Endothelial cell of umbilical vein (primary cell): ENCODE measurements at regions not wholly inside any gene's neighbourhood (a gene's known extent, or its start where the extent isn't known, plus 50 kb on each side); places are given as distances from the start of the nearest gene placed in this dataset.

Experiments
- BruUV-seq: library from RNA; stranded (reverse); fragments of 400-500 nt; replicated peaks from 2 replicates; lab custom pipeline; 2021; lab: Mats Ljungman, UMichigan
- CTCF ChIA-PET: fragments of 300-600, 350-600 bp; sonication (Branson Sonifier 250); formaldehyde crosslinking; loops from one replicate; lab custom pipeline; 2021; ENCODE audit warnings: antibody characterized with exemption, inconsistent platforms; lab: Charles Lee
- POLR2A ChIA-PET: fragments of 300-600, 350-600 bp; sonication (Branson Sonifier 250); formaldehyde crosslinking; loops from one replicate; lab custom pipeline; 2021; ENCODE audit warnings: antibody characterized with exemption, inconsistent platforms; lab: Charles Lee
- DNase-seq: peaks from one replicate; pipeline ENCODE4 v3.0.0-alpha.2; 2011; ENCODE audit warnings: low read depth, low spot score
- FAIRE-seq: peaks from 2 replicates; lab custom pipeline; 2011; peaks lifted over from hg19 to GRCh38; lab: Jason Lieb, UNC
- H2AFZ ChIP-seq: 2 replicates; pipeline ENCODE4 v1.6.0; 2012; ENCODE audit warnings: low read depth, low read length, control low read depth, inconsistent platforms
- H3K27ac ChIP-seq: 2 replicates; pipeline ENCODE4 v1.5.1; 2011; ENCODE audit warnings: low read depth, mild to moderate bottlenecking, control low read depth, low read length, moderate library complexity; ENCODE audit not compliant: insufficient read depth
- H3K27me3 ChIP-seq, 2 experiments: 2 replicates each; pipeline versions ENCODE4 v1.6.0 to v1.6.1; 2011; ENCODE audit warnings: low read length in 2 of 2, mixed read lengths in 1 of 2; ENCODE audit not compliant: control insufficient read depth in 2 of 2, insufficient read depth in 2 of 2
- H3K36me3 ChIP-seq, 2 experiments: 2 replicates in 1 of 2; 3 replicates in 1 of 2; pipeline ENCODE4 v1.5.1; 2011; ENCODE audit warnings: low read length in 2 of 2, mild to moderate bottlenecking in 1 of 2, moderate library complexity in 1 of 2; ENCODE audit not compliant: control insufficient read depth in 2 of 2, insufficient read depth in 2 of 2; ENCODE audit errors: extremely low read depth in 1 of 2
- H3K4me1 ChIP-seq: 3 replicates; pipeline ENCODE4 v1.5.1; 2011; ENCODE audit warnings: mild to moderate bottlenecking, low read length; ENCODE audit not compliant: control insufficient read depth, insufficient read depth; ENCODE audit errors: extremely low read depth
- H3K4me2 ChIP-seq: 2 replicates; pipeline ENCODE4 v1.6.1; 2011; ENCODE audit warnings: low read length, control low read depth, mixed read lengths; ENCODE audit not compliant: insufficient read depth
- H3K4me3 ChIP-seq, 3 experiments: fragments of 200-600 bp in 1 of 3; sonication (generic), shearing (Covaris generic) in 1 of 3; replicated peaks in 1 of 3; 2 replicates each; pipeline ENCODE4 v1.5.1; 2011 to 2016; ENCODE audit warnings: control low read depth in 3 of 3, low read length in 3 of 3, mild to moderate bottlenecking in 2 of 3, inconsistent platforms in 1 of 3, low read depth in 1 of 3, moderate library complexity in 1 of 3; ENCODE audit not compliant: insufficient read depth in 1 of 3
- H3K79me2 ChIP-seq: 2 replicates; pipeline ENCODE4 v1.6.0; 2012; ENCODE audit warnings: low read length, inconsistent platforms; ENCODE audit not compliant: control insufficient read depth, insufficient read depth
- H3K9ac ChIP-seq: replicated peaks from 2 replicates; pipeline ENCODE3; 2011; ENCODE audit warnings: low read length, control low read depth; ENCODE audit not compliant: insufficient read depth; ENCODE audit errors: extremely low read depth
- H3K9me1 ChIP-seq: replicated peaks from 3 replicates; pipeline ENCODE4 v1.6.0; 2011; ENCODE audit warnings: mild to moderate bottlenecking, low read length; ENCODE audit not compliant: control insufficient read depth, insufficient read depth; ENCODE audit errors: extremely low read depth
- H3K9me3 ChIP-seq: replicated peaks from 2 replicates; pipeline ENCODE4 v1.5.1; 2012; ENCODE audit warnings: low read length, inconsistent platforms; ENCODE audit not compliant: control insufficient read depth, insufficient read depth
- H4K20me1 ChIP-seq: replicated peaks from 2 replicates; pipeline ENCODE3; 2011; ENCODE audit warnings: mild to moderate bottlenecking, low read length; ENCODE audit not compliant: control insufficient read depth, insufficient read depth; ENCODE audit errors: extremely low read depth
- FOS ChIP-seq: IDR thresholded peaks from 2 replicates; pipeline ENCODE4 v1.6.1; 2011; ENCODE audit warnings: mild to moderate bottlenecking, low read length, moderate library complexity, borderline replicate concordance; ENCODE audit not compliant: insufficient read depth
- GATA2 ChIP-seq: IDR thresholded peaks from 2 replicates; pipeline ENCODE4 v1.7.0; 2011; ENCODE audit warnings: low read depth, mild to moderate bottlenecking, moderate library complexity, mixed read lengths, low read length; ENCODE audit not compliant: insufficient read length, insufficient read depth
- JUN ChIP-seq: IDR thresholded peaks from 2 replicates; pipeline ENCODE4 v1.6.1; 2011; ENCODE audit warnings: borderline replicate concordance, low read depth; ENCODE audit not compliant: insufficient read length, insufficient read depth
- MAX ChIP-seq: IDR thresholded peaks from 2 replicates; pipeline ENCODE4 v1.6.1; 2011; ENCODE audit not compliant: insufficient read depth, insufficient read length
- POLR2A ChIP-seq: IDR thresholded peaks from 2 replicates; pipeline ENCODE4 v1.6.1; 2012; ENCODE audit warnings: low read depth, mild to moderate bottlenecking, control low read depth, low read length
- dilution Hi-C: fragments of 300-500 bp; cut with MboI; formaldehyde crosslinking; loops from one replicate; pipeline ENCODE4 v1.15.0; 2019; ENCODE audit warnings: low sequenced_read_pairs; ENCODE audit not compliant: extremely low pct_ligation_motif_present
- intact Hi-C: fragments of 100-400 bp; cut with micrococcal nuclease; formaldehyde crosslinking; loops from one replicate; pipeline ENCODE4 v1.10.0; 2022
- TF ChIP-seq, protein P1 (sequence below), 2 donors: IDR thresholded peaks; 1 replicate in 1 of 2; 2 replicates in 1 of 2; pipeline ENCODE4 v1.5.1; 2011; ENCODE audit warnings: low read length in 2 of 2, mild to moderate bottlenecking in 2 of 2, moderate library complexity in 2 of 2, control low read depth in 1 of 2, inconsistent platforms in 1 of 2, low read depth in 1 of 2; ENCODE audit not compliant: insufficient read depth in 1 of 2; ENCODE audit errors: extremely low read depth in 1 of 2

DNA sequence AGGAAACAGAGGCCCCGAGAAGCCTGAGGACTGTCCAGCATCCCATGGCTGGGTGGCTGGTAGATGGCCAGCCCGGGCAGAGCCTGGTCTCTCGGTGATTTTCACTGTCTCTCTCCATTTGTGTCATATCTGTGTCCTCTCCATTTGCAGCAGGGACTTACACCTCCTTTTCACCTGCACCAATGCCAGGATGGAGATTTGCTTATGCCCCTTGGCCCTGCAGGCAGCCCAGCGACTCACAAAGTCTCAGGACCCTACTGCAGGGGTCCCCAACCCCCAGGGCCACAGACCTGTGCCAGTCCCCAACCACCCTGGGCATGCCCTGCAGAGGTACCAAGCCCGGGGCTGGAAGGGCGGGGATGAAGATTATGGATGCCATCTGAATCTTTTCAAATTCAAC lies 201.6 kb downstream of the RHOU start:
- no peaks in the 10 kb centered on the region for H3K9me1 ChIP-seq
- no peak overlapping the region for H3K9ac ChIP-seq
- no TSS peak for BruUV-seq
- intact Hi-C loops: no loop called here
- no peaks in the 10 kb centered on the region for H4K20me1 ChIP-seq
- DNase-seq (no peak), FAIRE-seq (no peak)
- H3K79me2 ChIP-seq: no peaks in the 10 kb centered on the region
- H3K27me3 ChIP-seq: peaks cover 0 to 1% of the 10 kb centered on the region in 2 experiments
- CTCF ChIA-PET: no interaction called here
- POLR2A ChIA-PET: interaction anchor here (0.7 kb wide), 1 partner anchor 149 kb away, joined by 4 read pairs; no protein-coding TSS in a partner anchor
- no peak overlapping the region for H3K27ac ChIP-seq
- no peak overlapping the region for H2AFZ ChIP-seq
- H3K36me3 ChIP-seq: no peaks in the 10 kb centered on the region
- no peak overlapping the region for H3K4me3 ChIP-seq
- TF ChIP-seq JUN (no peak), GATA2 (no peak), POLR2A (no peak), FOS (no peak), MAX (no peak)
- TF ChIP-seq, protein P1, sequence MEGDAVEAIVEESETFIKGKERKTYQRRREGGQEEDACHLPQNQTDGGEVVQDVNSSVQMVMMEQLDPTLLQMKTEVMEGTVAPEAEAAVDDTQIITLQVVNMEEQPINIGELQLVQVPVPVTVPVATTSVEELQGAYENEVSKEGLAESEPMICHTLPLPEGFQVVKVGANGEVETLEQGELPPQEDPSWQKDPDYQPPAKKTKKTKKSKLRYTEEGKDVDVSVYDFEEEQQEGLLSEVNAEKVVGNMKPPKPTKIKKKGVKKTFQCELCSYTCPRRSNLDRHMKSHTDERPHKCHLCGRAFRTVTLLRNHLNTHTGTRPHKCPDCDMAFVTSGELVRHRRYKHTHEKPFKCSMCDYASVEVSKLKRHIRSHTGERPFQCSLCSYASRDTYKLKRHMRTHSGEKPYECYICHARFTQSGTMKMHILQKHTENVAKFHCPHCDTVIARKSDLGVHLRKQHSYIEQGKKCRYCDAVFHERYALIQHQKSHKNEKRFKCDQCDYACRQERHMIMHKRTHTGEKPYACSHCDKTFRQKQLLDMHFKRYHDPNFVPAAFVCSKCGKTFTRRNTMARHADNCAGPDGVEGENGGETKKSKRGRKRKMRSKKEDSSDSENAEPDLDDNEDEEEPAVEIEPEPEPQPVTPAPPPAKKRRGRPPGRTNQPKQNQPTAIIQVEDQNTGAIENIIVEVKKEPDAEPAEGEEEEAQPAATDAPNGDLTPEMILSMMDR (IDR thresholded peaks at IDR 0.05; ENCODE audit: extremely low read depth in 1 of 2, insufficient read depth in 1 of 2, low read depth in 1 of 2, low read length in 2 of 2): no peak
- dilution Hi-C loops: no loop called here
- no peak overlapping the region for H3K4me2 ChIP-seq
- H3K9me3 ChIP-seq: no peaks in the 10 kb centered on the region
- H3K4me1 ChIP-seq: peaks cover 4% of the 10 kb centered on the region

GRCh38 chr1:228937351-228937750 lies 202.1 kb downstream of the RHOU start:
- H3K27ac ChIP-seq: no peak overlapping the region
- H3K9ac ChIP-seq: no peak overlapping the region
- no peak for FAIRE-seq
- H3K36me3 ChIP-seq: no peaks in the 10 kb centered on the region
- no TSS peak for BruUV-seq
- H3K9me3 ChIP-seq: no peaks in the 10 kb centered on the region
- H4K20me1 ChIP-seq: no peaks in the 10 kb centered on the region
- ChIA-PET POLR2A (no interaction called here), CTCF (no interaction called here)
- no peak overlapping the region for H3K4me2 ChIP-seq
- TF ChIP-seq JUN: no peak
- H3K79me2 ChIP-seq: no peaks in the 10 kb centered on the region
- peaks cover 0 to 1% of the 10 kb centered on the region in 2 experiments for H3K27me3 ChIP-seq
- H3K9me1 ChIP-seq: no peaks in the 10 kb centered on the region
- intact Hi-C loops: no loop called here
- peaks cover 4% of the 10 kb centered on the region for H3K4me1 ChIP-seq
- H2AFZ ChIP-seq: no peak overlapping the region
- H3K4me3 ChIP-seq: no peak overlapping the region
- dilution Hi-C loops: no loop called here
- no peak for DNase-seq
